Thoracic aorta (tissue), 2 donors: ENCODE measurements at regions not wholly inside any gene's neighbourhood (a gene's known extent, or its start where the extent isn't known, plus 50 kb on each side); places are given as distances from the start of the nearest gene placed in this dataset.

ENCODE experiments used
- ATAC-seq: fragments of 150-250 bp; one replicate; pipeline ENCODE4 v1.8.0; 2017; ENCODE audit warnings: low read depth; ENCODE audit not compliant: insufficient number of reproducible peaks, low FRiP score
- DNase-seq: peaks from one replicate; pipeline ENCODE4 v3.0.0-alpha.2; 2020; ENCODE audit warnings: low spot score
- H3K27ac ChIP-seq, 2 donors: fragments of 200-600 bp; sonication (generic); 1 replicate in 1 of 2; 2 replicates in 1 of 2; pipeline ENCODE4 v1.5.1; 2016; ENCODE audit warnings: mild to moderate bottlenecking in 2 of 2, moderate library complexity in 2 of 2
- H3K27me3 ChIP-seq: fragments of 200-600 bp; sonication (generic); replicated peaks from 2 replicates; pipeline ENCODE4 v1.6.0; 2016; ENCODE audit warnings: mild to moderate bottlenecking; ENCODE audit not compliant: insufficient read depth
- H3K36me3 ChIP-seq: fragments of 200-600 bp; sonication (generic); one replicate; pipeline ENCODE4 v1.5.1; 2016
- H3K4me1 ChIP-seq, 2 donors: fragments of 200-600 bp; sonication (generic); 1 replicate in 1 of 2; 2 replicates in 1 of 2; pipeline versions ENCODE4 v1.5.1 to v1.6.0; 2016; ENCODE audit warnings: low read depth in 2 of 2, mild to moderate bottlenecking in 1 of 2; ENCODE audit not compliant: control insufficient read depth in 1 of 2
- H3K4me3 ChIP-seq: fragments of 200-600 bp; sonication (generic); 2 replicates; pipeline ENCODE4 v1.5.1; 2016; ENCODE audit warnings: mild to moderate bottlenecking
- H3K9me3 ChIP-seq: fragments of 200-600 bp; sonication (generic); 2 replicates; pipeline ENCODE4 v1.5.1; 2016
- TF ChIP-seq, protein P1 (sequence below): fragments of 200-600 bp; sonication (generic); IDR thresholded peaks from one replicate; pipeline ENCODE4 v1.5.1; 2019; ENCODE audit warnings: antibody characterized with exemption

- TF ChIP-seq, protein P1, sequence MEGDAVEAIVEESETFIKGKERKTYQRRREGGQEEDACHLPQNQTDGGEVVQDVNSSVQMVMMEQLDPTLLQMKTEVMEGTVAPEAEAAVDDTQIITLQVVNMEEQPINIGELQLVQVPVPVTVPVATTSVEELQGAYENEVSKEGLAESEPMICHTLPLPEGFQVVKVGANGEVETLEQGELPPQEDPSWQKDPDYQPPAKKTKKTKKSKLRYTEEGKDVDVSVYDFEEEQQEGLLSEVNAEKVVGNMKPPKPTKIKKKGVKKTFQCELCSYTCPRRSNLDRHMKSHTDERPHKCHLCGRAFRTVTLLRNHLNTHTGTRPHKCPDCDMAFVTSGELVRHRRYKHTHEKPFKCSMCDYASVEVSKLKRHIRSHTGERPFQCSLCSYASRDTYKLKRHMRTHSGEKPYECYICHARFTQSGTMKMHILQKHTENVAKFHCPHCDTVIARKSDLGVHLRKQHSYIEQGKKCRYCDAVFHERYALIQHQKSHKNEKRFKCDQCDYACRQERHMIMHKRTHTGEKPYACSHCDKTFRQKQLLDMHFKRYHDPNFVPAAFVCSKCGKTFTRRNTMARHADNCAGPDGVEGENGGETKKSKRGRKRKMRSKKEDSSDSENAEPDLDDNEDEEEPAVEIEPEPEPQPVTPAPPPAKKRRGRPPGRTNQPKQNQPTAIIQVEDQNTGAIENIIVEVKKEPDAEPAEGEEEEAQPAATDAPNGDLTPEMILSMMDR: no peak
- Histone ChIP-seq H3K27ac (no peak overlapping the region), H3K36me3 (no peaks in the 10 kb centered on the region), H3K4me1 (peaks cover 15 to 19% of the 10 kb centered on the region in 2 donors), H3K9me3 (no peaks in the 10 kb centered on the region), H3K27me3 (no peaks in the 10 kb centered on the region), H3K4me3 (no peak overlapping the region)
- DNase-seq: no peak
- no peak for ATAC-seq
Observed at GRCh38 chr12:59039005-59039404, 118.7 kb upstream of the LRIG3 start.

- Histone ChIP-seq H3K4me1 (peaks cover 14 to 19% of the 10 kb centered on the region in 2 donors), H3K36me3 (no peaks in the 10 kb centered on the region), H3K27me3 (no peaks in the 10 kb centered on the region), H3K27ac (no peak overlapping the region), H3K4me3 (no peak overlapping the region), H3K9me3 (no peaks in the 10 kb centered on the region)
- no peak for ATAC-seq
- TF ChIP-seq, protein P1: no peak
- no peak for DNase-seq
Observed at GRCh38 chr12:59036973-59037762, 116.9 kb upstream of the LRIG3 start.

DNA sequence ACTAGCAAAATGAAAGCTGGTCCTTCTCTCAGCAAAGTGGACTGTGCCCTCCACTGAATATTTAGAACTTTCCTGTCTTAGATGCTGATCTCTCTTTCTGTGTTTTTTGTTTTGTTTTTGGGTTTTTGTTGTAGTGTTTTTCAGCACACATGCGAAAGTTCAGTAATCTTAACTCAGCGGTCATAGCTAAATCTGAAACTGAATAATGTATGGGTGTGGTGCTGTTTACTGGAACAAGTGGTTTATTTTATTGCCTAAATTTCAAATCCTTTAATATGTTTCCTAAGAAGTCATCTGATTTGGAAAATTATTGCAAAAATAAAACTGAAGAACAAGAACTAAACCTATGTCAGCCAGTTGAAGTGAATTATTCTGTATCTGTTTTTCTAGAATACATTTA lies 116.0 kb upstream of the LRIG3 start:
- H3K27ac ChIP-seq: no peak overlapping the region
- H3K36me3 ChIP-seq: no peaks in the 10 kb centered on the region
- no peaks in the 10 kb centered on the region for H3K27me3 ChIP-seq
- no peak overlapping the region for H3K4me3 ChIP-seq
- H3K9me3 ChIP-seq: no peaks in the 10 kb centered on the region
- H3K4me1 ChIP-seq: peaks cover 9 to 12% of the 10 kb centered on the region in 2 donors
- DNase-seq: no peak
- TF ChIP-seq, protein P1: no peak
- no peak for ATAC-seq

DNA sequence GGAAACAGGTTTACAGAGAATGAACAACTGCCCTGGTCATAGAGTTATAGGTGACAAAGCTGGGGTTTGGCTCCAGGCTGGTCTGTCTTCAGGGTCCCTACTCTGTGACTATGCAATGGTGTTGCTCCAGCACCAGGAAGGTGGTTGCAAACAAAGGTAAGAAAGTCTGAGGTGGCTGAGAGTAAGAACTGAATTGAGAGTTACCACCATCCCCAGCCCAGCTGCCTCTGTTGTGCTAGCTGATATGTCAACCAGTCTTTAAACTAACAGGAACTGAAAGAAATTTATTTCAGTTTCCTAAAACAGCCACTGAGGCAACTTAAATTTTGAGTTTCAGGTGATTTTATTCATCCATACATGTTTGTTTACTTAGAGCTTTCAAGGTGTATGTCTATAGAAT lies 111.0 kb upstream of the LRIG3 start:
- Histone ChIP-seq H3K9me3 (no peaks in the 10 kb centered on the region), H3K36me3 (no peaks in the 10 kb centered on the region), H3K27ac (no peak overlapping the region), H3K4me1 (no peaks in the 10 kb centered on the region), H3K4me3 (no peak overlapping the region), H3K27me3 (no peaks in the 10 kb centered on the region)
- ATAC-seq (no peak), DNase-seq (no peak)
- TF ChIP-seq, protein P1: no peak

DNA sequence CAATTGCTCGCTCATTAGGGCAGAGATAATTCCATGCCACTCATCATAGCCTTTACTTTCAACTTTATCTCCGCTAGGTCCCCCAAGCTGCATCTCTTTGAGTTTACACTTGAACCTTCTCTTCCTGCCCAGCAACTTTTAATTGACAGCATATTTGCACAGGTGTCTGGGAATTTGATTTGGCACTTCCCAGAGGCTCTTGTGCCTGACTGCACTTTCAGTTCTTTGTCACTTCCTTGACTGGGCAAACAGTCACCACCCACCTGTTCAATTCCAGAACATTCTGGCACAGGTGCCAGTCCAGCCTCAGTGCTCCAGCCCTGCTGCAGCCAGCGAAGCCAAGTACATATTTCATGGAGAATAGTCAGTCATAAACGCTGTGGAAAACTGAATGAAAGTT lies 110.1 kb upstream of the LRIG3 start:
- TF ChIP-seq, protein P1: no peak
- no peak for ATAC-seq
- no peak for DNase-seq
- Histone ChIP-seq H3K4me1 (no peaks in the 10 kb centered on the region), H3K36me3 (no peaks in the 10 kb centered on the region), H3K4me3 (no peak overlapping the region), H3K9me3 (no peaks in the 10 kb centered on the region), H3K27ac (no peak overlapping the region), H3K27me3 (no peaks in the 10 kb centered on the region)
